ENCODE measurements at regions not wholly inside any gene's neighbourhood (a gene's known extent, or its start where the extent isn't known, plus 50 kb on each side); places are given as distances from the start of the nearest gene placed in this dataset.
"Not testable (repeated sequence)": the region's sequence is repeated elsewhere in the genome, so short reads cannot be mapped to it uniquely, and the experiment has no call there.

DNA sequence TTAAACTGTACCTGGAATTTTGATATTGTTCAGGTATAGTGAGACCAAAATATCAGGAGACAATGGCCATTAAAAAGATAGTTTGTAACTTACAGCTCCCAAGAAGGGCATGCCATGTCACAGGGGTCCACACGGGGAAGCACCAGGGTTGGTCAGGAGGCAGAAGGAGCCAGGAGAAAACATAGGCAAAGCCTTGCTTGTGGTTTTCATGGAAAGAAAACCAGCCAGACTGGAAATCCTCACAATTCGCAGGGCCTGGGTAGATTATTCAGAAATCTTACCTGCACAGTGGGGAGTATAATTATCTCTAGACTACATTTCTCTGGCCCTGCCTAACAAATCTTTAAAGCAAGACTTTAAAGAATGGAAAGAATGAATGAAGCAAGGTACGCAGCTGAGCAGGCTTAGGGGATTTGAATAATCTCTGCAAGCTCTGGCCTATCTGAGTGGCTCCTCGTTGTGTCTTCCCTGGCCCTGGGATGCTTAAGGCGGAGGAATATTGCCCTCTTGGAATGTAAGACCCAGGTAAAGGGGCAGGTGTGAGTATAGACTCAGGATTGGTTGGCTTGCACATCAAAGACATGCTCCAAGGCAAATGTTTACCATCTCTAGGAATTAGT is 66.9 kb upstream of the CDC42EP3 start:
- Mint-ChIP-seq H3K27me3 (ENCODE audit: low read depth) (peaks cover 11% of the 10 kb centered on the region), H3K36me3 (ENCODE audit: low read depth) (no peaks in the 10 kb centered on the region), H3K4me1 (peaks cover 31% of the 10 kb centered on the region), H3K9me3 (no peaks in the 10 kb centered on the region), H3K27ac (no peak overlapping the region), H3K4me3 (no peak overlapping the region)
- TF ChIP-seq, protein P1, sequence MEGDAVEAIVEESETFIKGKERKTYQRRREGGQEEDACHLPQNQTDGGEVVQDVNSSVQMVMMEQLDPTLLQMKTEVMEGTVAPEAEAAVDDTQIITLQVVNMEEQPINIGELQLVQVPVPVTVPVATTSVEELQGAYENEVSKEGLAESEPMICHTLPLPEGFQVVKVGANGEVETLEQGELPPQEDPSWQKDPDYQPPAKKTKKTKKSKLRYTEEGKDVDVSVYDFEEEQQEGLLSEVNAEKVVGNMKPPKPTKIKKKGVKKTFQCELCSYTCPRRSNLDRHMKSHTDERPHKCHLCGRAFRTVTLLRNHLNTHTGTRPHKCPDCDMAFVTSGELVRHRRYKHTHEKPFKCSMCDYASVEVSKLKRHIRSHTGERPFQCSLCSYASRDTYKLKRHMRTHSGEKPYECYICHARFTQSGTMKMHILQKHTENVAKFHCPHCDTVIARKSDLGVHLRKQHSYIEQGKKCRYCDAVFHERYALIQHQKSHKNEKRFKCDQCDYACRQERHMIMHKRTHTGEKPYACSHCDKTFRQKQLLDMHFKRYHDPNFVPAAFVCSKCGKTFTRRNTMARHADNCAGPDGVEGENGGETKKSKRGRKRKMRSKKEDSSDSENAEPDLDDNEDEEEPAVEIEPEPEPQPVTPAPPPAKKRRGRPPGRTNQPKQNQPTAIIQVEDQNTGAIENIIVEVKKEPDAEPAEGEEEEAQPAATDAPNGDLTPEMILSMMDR (IDR thresholded peaks at IDR 0.05; ENCODE audit: unreplicated experiment in 3 of 3), result no peak

DNA sequence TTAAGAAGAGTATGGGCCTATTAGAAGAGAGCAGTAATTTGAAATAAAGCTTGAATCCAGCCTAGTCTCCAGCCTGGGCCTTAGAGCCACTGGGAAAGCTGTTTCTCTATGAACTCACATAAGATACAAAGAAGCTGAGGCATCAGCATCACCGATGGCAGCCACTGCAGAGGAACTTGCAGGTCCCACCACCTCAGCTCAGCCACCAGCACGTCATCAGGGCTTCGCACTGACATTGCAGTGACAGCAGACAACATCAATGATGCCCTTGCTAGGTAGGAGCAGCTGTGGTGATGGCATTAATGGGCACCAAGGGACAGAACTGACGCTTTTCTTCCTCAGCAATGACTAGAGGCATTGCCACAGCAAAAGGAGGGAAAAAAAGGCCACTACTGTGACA is 67.7 kb upstream of the CDC42EP3 start:
- Mint-ChIP-seq H3K4me1 (peaks cover 24% of the 10 kb centered on the region), H3K27me3 (ENCODE audit: low read depth) (peaks cover 11% of the 10 kb centered on the region), H3K36me3 (ENCODE audit: low read depth) (no peaks in the 10 kb centered on the region), H3K9me3 (no peaks in the 10 kb centered on the region), H3K27ac (no peak overlapping the region), H3K4me3 (no peak overlapping the region)
- TF ChIP-seq, protein P1 (IDR thresholded peaks at IDR 0.05; ENCODE audit: unreplicated experiment in 3 of 3), result no peak

DNA sequence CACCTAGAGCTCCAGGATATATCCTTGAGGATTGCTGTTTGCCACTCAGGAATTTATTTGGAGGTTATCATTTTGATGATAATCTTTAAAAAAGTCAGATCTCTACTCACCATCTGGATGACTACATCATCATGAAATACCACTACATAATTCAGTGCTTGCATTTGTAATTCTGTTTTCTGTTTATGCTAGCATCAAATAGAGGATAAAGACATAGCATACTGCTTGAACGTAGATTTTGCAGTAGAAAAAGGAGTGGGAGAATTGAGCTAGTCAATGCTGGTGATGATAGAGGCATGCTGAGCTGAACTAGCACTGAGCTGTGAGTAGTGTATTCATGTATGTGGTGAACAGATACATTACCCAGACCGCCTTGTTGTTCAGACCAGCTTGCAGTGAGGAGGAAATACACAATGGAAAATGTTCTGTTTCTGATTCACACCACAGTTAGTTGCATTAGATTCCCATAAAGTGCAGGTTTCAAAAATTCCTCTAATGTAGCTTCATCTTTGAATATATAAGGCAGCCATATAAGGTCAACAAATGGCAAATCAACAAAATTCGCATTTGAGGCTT is 68.8 kb upstream of the CDC42EP3 start:
- Mint-ChIP-seq H3K4me3 (no peak overlapping the region), H3K4me1 (peaks cover 13% of the 10 kb centered on the region), H3K36me3 (ENCODE audit: low read depth) (no peaks in the 10 kb centered on the region), H3K27ac (no peak overlapping the region), H3K27me3 (ENCODE audit: low read depth) (peaks cover 11% of the 10 kb centered on the region), H3K9me3 (no peaks in the 10 kb centered on the region)
- TF ChIP-seq, protein P1 (IDR thresholded peaks at IDR 0.05; ENCODE audit: unreplicated experiment in 3 of 3), result no peak

DNA sequence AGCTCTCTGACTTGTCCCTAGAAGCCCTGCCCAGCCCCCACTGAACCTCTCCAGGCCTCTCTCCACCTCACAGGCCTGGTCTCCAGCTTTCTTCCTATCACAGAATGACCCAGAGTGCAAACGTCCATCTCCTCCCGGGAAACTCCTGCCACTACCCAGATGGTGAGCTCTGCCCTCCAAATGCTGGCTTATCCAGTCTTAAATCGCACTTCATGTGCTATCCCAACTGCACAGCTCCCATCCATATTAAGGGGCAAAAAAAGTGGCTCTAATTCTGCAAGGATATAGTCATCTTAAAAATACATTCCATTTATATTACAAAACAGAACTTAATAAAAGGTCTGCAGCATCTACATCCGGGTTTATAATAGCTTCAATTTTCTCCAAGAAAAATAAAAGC is 70.8 kb upstream of the CDC42EP3 start:
- TF ChIP-seq, protein P1 (IDR thresholded peaks at IDR 0.05; ENCODE audit: unreplicated experiment in 3 of 3), result no peak
- no peak overlapping the region for H3K4me3 Mint-ChIP-seq
- no peaks in the 10 kb centered on the region for H3K9me3 Mint-ChIP-seq
- no peaks in the 10 kb centered on the region for H3K36me3 Mint-ChIP-seq (ENCODE audit: low read depth)
- peaks cover 5% of the 10 kb centered on the region for H3K4me1 Mint-ChIP-seq
- peaks cover 8% of the 10 kb centered on the region for H3K27me3 Mint-ChIP-seq (ENCODE audit: low read depth)
- no peak overlapping the region for H3K27ac Mint-ChIP-seq

DNA sequence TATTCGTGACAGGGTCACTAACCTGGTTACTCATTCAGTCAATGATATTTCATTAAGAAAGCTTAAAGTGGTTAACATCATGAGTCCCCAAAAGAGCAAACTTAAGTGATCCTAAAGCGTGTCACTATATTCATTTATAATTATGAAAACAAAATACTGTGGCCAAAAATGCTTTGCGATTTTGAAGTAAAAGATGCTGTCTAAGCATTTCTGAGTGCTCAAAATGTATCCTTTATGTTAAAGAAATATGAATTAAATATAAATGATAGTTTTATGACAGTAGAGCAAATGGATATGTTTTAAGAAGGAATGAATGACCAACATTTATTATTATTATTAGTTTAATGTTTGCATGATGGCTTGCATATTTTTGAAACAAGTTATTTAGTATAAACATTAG is 72.6 kb upstream of the CDC42EP3 start:
- no peaks in the 10 kb centered on the region for H3K9me3 Mint-ChIP-seq
- H3K27me3 Mint-ChIP-seq (ENCODE audit: low read depth), result peaks cover 4% of the 10 kb centered on the region
- no peak overlapping the region for H3K4me3 Mint-ChIP-seq
- no peak overlapping the region for H3K27ac Mint-ChIP-seq
- TF ChIP-seq, protein P1 (IDR thresholded peaks at IDR 0.05; ENCODE audit: unreplicated experiment in 3 of 3), result no peak
- peaks cover 5% of the 10 kb centered on the region for H3K4me1 Mint-ChIP-seq
- H3K36me3 Mint-ChIP-seq (ENCODE audit: low read depth), result no peaks in the 10 kb centered on the region

DNA sequence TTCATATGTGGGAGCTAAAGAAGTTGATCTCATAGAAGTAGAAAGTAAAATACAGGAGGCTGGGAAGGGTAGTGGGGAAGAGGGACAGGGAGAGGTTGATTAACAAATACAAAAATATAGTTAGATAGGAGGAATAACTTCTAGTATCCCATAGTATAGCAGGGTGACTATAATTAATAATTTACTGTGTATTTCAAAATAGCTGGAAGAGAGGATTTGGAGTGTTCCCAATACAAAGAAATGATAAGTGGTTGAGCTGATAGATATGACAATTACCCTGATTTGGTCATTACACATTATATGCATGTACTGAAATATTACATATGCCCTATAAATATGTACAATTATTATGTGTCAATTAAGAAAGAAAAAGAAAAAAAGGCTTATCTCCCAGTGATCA is 73.5 kb upstream of the CDC42EP3 start:
- not testable (repeated sequence) for H3K4me1 Mint-ChIP-seq; H3K9me3 Mint-ChIP-seq; H3K4me3 Mint-ChIP-seq; H3K36me3 Mint-ChIP-seq (ENCODE audit: low read depth); H3K27ac Mint-ChIP-seq; H3K27me3 Mint-ChIP-seq (ENCODE audit: low read depth)

DNA sequence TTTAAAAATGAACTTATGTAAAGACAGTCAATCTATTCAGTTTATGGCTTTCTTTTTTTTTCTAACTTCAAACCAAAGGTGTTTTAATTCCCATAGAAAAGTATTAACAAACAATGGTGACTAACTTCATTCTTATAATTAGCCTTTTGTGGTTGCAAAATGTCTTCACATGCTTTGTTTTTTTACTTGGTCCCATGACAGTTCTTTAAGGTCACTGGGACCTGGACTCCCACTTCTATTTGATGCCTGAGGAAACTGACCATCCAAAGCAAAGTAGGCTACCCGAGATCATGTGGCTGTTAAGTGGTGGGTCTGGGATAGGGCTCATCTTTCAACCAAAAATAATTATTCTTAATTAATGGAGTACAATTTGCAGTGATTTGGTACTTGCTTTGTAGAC is 74.6 kb upstream of the CDC42EP3 start:
- H3K4me1 Mint-ChIP-seq; H3K36me3 Mint-ChIP-seq (ENCODE audit: low read depth); H3K27ac Mint-ChIP-seq; H3K9me3 Mint-ChIP-seq; H3K27me3 Mint-ChIP-seq (ENCODE audit: low read depth); H3K4me3 Mint-ChIP-seq: not testable (repeated sequence)

All from nephron (organoid).